ENCODE measurements at regions not wholly inside any gene's neighbourhood (a gene's known extent, or its start where the extent isn't known, plus 50 kb on each side); places are given as distances from the start of the nearest gene placed in this dataset.

- no peak for ATAC-seq (ENCODE audit: low read depth in 2 of 2)
- no peaks in the 10 kb centered on the region for H3K9me3 Mint-ChIP-seq
- no peak overlapping the region for H3K27ac Mint-ChIP-seq
Measured at GRCh38 chr9:75639971-75640610, 250.4 kb upstream of the PCSK5 start.

DNA sequence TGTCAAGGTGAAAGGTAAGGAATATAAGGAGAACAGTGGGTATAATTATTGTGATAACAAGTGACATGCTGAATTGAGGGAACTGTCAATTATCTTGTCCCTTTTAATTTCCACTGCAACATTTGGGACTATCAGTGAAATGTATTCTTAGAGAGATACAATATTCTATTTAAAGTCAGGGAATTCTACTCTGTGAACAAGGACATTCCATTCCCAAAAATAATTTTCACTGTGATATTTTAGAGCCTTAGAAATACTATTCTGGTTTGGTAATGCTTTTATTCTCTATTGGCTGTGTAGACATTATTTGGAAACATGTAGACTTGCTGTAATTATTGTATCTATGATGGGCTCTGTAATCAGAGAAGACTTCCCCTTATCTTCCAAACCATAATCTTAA, 248.0 kb upstream of the PCSK5 start:
- H3K4me3 Mint-ChIP-seq: no peak overlapping the region
- no peaks in the 10 kb centered on the region for H3K4me1 ChIP-seq (ENCODE audit: control insufficient read depth, insufficient read depth, low read length, poor library complexity, severe bottlenecking)
- no peaks in the 10 kb centered on the region for H3K36me3 ChIP-seq (ENCODE audit: control insufficient read depth, insufficient read depth, low read length)
- H3K9me3 Mint-ChIP-seq: no peaks in the 10 kb centered on the region
- ATAC-seq (ENCODE audit: low read depth in 2 of 2): no peak
- no peaks in the 10 kb centered on the region for H3K27me3 Mint-ChIP-seq
- H3K27me3 ChIP-seq (ENCODE audit: control insufficient read depth, insufficient read depth, low read length): no peaks in the 10 kb centered on the region
- DNase-seq: no peak
- H3K9me3 ChIP-seq (ENCODE audit: control insufficient read depth in 2 of 2, low read length in 2 of 2): no peaks in the 10 kb centered on the region
- H3K4me1 Mint-ChIP-seq: no peaks in the 10 kb centered on the region
- H3K27ac ChIP-seq (ENCODE audit: insufficient read depth, low read length, poor library complexity, severe bottlenecking): no peak overlapping the region
- no peak overlapping the region for H3K27ac Mint-ChIP-seq
- no peaks in the 10 kb centered on the region for H3K36me3 Mint-ChIP-seq
- H3K4me3 ChIP-seq (ENCODE audit: low read depth, low read length): no peak overlapping the region

More at GRCh38 chr9:75639971-75640610, 250.4 kb upstream of the PCSK5 start:
- Histone ChIP-seq H3K36me3 (ENCODE audit: control insufficient read depth, insufficient read depth, low read length) (no peaks in the 10 kb centered on the region), H3K4me1 (ENCODE audit: control insufficient read depth, insufficient read depth, low read length, poor library complexity, severe bottlenecking) (no peaks in the 10 kb centered on the region), H3K27me3 (ENCODE audit: control insufficient read depth, insufficient read depth, low read length) (no peaks in the 10 kb centered on the region), H3K27ac (ENCODE audit: insufficient read depth, low read length, poor library complexity, severe bottlenecking) (no peak overlapping the region), H3K9me3 (ENCODE audit: control insufficient read depth in 2 of 2, low read length in 2 of 2) (no peaks in the 10 kb centered on the region), H3K4me3 (ENCODE audit: low read depth, low read length) (no peak overlapping the region)
- Mint-ChIP-seq H3K36me3 (no peaks in the 10 kb centered on the region), H3K4me3 (no peak overlapping the region), H3K27me3 (no peaks in the 10 kb centered on the region), H3K4me1 (no peaks in the 10 kb centered on the region)
- no peak for DNase-seq

DNA sequence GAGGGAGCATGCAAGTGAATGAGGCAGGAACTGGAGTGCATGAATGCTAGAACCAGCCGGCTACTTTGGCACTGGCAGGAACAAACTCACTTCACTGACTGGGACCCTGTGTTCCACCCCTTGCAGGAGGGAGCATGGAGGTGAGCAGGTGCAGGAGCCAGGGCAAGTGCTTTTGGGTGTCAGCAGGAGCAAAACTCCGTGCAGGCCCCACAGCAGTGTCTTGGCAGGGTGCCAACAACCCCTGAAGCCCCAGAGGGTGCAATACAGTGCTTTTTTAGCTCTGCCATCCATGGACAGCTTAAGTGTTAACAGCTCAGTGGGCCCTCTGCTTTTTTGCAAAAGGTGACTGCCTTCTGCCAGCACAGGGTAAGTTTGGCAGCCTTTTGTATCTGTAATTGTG, 245.8 kb upstream of the PCSK5 start:
- ATAC-seq (ENCODE audit: low read depth in 2 of 2): no peak
- no peaks in the 10 kb centered on the region for H3K9me3 ChIP-seq (ENCODE audit: control insufficient read depth in 2 of 2, low read length in 2 of 2)
- Mint-ChIP-seq H3K36me3 (no peaks in the 10 kb centered on the region), H3K4me3 (no peak overlapping the region), H3K27ac (no peak overlapping the region), H3K27me3 (no peaks in the 10 kb centered on the region), H3K4me1 (no peaks in the 10 kb centered on the region), H3K9me3 (peaks cover 0 to 3% (median 0%) of the 10 kb centered on the region in 7 donors)
- H3K27me3 ChIP-seq (ENCODE audit: control insufficient read depth, insufficient read depth, low read length): no peaks in the 10 kb centered on the region
- H3K4me1 ChIP-seq (ENCODE audit: control insufficient read depth, insufficient read depth, low read length, poor library complexity, severe bottlenecking): no peaks in the 10 kb centered on the region
- DNase-seq: no peak
- no peak overlapping the region for H3K4me3 ChIP-seq (ENCODE audit: low read depth, low read length)
- no peaks in the 10 kb centered on the region for H3K36me3 ChIP-seq (ENCODE audit: control insufficient read depth, insufficient read depth, low read length)
- no peak overlapping the region for H3K27ac ChIP-seq (ENCODE audit: insufficient read depth, low read length, poor library complexity, severe bottlenecking)

DNA sequence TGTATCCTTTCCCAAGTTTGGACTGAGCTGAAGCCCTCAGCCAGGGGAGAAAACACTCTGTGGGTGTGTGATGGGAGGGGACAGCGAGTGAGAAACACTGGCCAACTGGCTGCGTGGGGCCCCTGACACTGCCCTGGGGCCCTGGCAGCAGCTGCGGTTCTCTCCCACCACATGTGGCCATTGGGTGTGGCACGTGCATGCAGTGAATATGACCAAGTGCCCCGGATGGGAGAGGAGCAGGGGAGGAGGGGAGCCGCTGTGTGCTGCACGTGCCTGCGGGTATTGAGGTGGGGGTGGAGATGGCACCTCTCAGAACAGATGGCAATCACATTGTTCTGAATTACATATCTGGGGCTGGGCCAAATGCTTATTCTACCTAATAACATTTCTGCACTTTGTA, 242.4 kb upstream of the PCSK5 start:
- Histone ChIP-seq H3K27me3 (ENCODE audit: control insufficient read depth, insufficient read depth, low read length) (no peaks in the 10 kb centered on the region), H3K36me3 (ENCODE audit: control insufficient read depth, insufficient read depth, low read length) (no peaks in the 10 kb centered on the region), H3K4me1 (ENCODE audit: control insufficient read depth, insufficient read depth, low read length, poor library complexity, severe bottlenecking) (no peaks in the 10 kb centered on the region), H3K4me3 (ENCODE audit: low read depth, low read length) (no peak overlapping the region), H3K27ac (ENCODE audit: insufficient read depth, low read length, poor library complexity, severe bottlenecking) (no peak overlapping the region), H3K9me3 (ENCODE audit: control insufficient read depth in 2 of 2, low read length in 2 of 2) (no peaks in the 10 kb centered on the region)
- ATAC-seq (ENCODE audit: low read depth in 2 of 2): no peak
- Mint-ChIP-seq H3K4me3 (no peak overlapping the region), H3K27ac (no peak overlapping the region), H3K36me3 (no peaks in the 10 kb centered on the region), H3K27me3 (no peaks in the 10 kb centered on the region), H3K9me3 (peaks cover 0 to 4% (median 0%) of the 10 kb centered on the region in 7 donors), H3K4me1 (no peaks in the 10 kb centered on the region)
- no peak for DNase-seq

DNA sequence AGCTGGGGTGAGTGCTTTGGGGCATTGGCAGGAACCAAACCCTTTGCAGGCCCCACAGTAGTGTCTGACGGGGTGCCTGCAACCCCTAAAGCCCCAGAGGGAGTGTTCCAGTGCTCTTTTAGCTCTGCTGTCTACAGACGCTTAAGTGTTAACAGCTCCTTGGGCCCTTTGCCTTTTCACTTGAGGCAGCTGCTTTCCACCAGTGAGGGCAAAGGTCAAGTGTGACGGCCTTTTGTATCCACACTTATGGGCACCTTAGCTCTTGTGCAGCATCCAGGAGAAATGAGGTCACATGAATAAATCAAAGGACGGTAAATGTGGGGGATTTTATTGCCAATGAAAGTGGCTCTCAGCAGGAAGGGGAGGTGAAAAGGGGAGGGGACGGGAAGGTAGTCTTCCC, 241.4 kb upstream of the PCSK5 start:
- Mint-ChIP-seq H3K9me3 (peaks cover 0 to 4% (median 0%) of the 10 kb centered on the region in 7 donors), H3K36me3 (no peaks in the 10 kb centered on the region), H3K4me1 (no peaks in the 10 kb centered on the region), H3K27me3 (no peaks in the 10 kb centered on the region), H3K4me3 (no peak overlapping the region), H3K27ac (no peak overlapping the region)
- no peak overlapping the region for H3K4me3 ChIP-seq (ENCODE audit: low read depth, low read length)
- no peak overlapping the region for H3K27ac ChIP-seq (ENCODE audit: insufficient read depth, low read length, poor library complexity, severe bottlenecking)
- no peaks in the 10 kb centered on the region for H3K4me1 ChIP-seq (ENCODE audit: control insufficient read depth, insufficient read depth, low read length, poor library complexity, severe bottlenecking)
- ATAC-seq (ENCODE audit: low read depth in 2 of 2) (no peak), DNase-seq (no peak)
- H3K27me3 ChIP-seq (ENCODE audit: control insufficient read depth, insufficient read depth, low read length): no peaks in the 10 kb centered on the region
- H3K9me3 ChIP-seq (ENCODE audit: control insufficient read depth in 2 of 2, low read length in 2 of 2): no peaks in the 10 kb centered on the region
- H3K36me3 ChIP-seq (ENCODE audit: control insufficient read depth, insufficient read depth, low read length): no peaks in the 10 kb centered on the region

- Histone ChIP-seq H3K4me3 (ENCODE audit: low read depth, low read length) (no peak overlapping the region), H3K9me3 (ENCODE audit: control insufficient read depth in 2 of 2, low read length in 2 of 2) (no peaks in the 10 kb centered on the region), H3K4me1 (ENCODE audit: control insufficient read depth, insufficient read depth, low read length, poor library complexity, severe bottlenecking) (no peaks in the 10 kb centered on the region), H3K27ac (ENCODE audit: insufficient read depth, low read length, poor library complexity, severe bottlenecking) (no peak overlapping the region), H3K36me3 (ENCODE audit: control insufficient read depth, insufficient read depth, low read length) (no peaks in the 10 kb centered on the region), H3K27me3 (ENCODE audit: control insufficient read depth, insufficient read depth, low read length) (no peaks in the 10 kb centered on the region)
- DNase-seq (no peak), ATAC-seq (ENCODE audit: low read depth in 2 of 2) (no peak)
- no peaks in the 10 kb centered on the region for H3K36me3 Mint-ChIP-seq
- peaks cover 0 to 4% (median 0%) of the 10 kb centered on the region in 7 donors for H3K9me3 Mint-ChIP-seq
- H3K27me3 Mint-ChIP-seq: no peaks in the 10 kb centered on the region
- no peak overlapping the region for H3K27ac Mint-ChIP-seq
- H3K4me1 Mint-ChIP-seq: no peaks in the 10 kb centered on the region
- H3K4me3 Mint-ChIP-seq: no peak overlapping the region
Measured at GRCh38 chr9:75651709-75652108, 238.8 kb upstream of the PCSK5 start.

GRCh38 chr9:75653335-75653734, 237.1 kb upstream of the PCSK5 start:
- Mint-ChIP-seq H3K27me3 (no peaks in the 10 kb centered on the region), H3K9me3 (peaks cover 0 to 4% (median 0%) of the 10 kb centered on the region in 7 donors), H3K36me3 (no peaks in the 10 kb centered on the region), H3K27ac (no peak overlapping the region), H3K4me3 (no peak overlapping the region), H3K4me1 (no peaks in the 10 kb centered on the region)
- Histone ChIP-seq H3K9me3 (ENCODE audit: control insufficient read depth in 2 of 2, low read length in 2 of 2) (no peaks in the 10 kb centered on the region), H3K4me3 (ENCODE audit: low read depth, low read length) (no peak overlapping the region), H3K27ac (ENCODE audit: insufficient read depth, low read length, poor library complexity, severe bottlenecking) (no peak overlapping the region), H3K4me1 (ENCODE audit: control insufficient read depth, insufficient read depth, low read length, poor library complexity, severe bottlenecking) (no peaks in the 10 kb centered on the region), H3K27me3 (ENCODE audit: control insufficient read depth, insufficient read depth, low read length) (no peaks in the 10 kb centered on the region), H3K36me3 (ENCODE audit: control insufficient read depth, insufficient read depth, low read length) (no peaks in the 10 kb centered on the region)
- no peak for ATAC-seq (ENCODE audit: low read depth in 2 of 2)
- no peak for DNase-seq

GRCh38 chr9:75653750-75654149, 236.7 kb upstream of the PCSK5 start:
- H3K4me3 ChIP-seq (ENCODE audit: low read depth, low read length): no peak overlapping the region
- H3K4me1 ChIP-seq (ENCODE audit: control insufficient read depth, insufficient read depth, low read length, poor library complexity, severe bottlenecking): no peaks in the 10 kb centered on the region
- Mint-ChIP-seq H3K36me3 (no peaks in the 10 kb centered on the region), H3K4me1 (no peaks in the 10 kb centered on the region), H3K27me3 (no peaks in the 10 kb centered on the region), H3K9me3 (peaks cover 0 to 4% (median 0%) of the 10 kb centered on the region in 7 donors), H3K27ac (no peak overlapping the region), H3K4me3 (no peak overlapping the region)
- no peak overlapping the region for H3K27ac ChIP-seq (ENCODE audit: insufficient read depth, low read length, poor library complexity, severe bottlenecking)
- ATAC-seq (ENCODE audit: low read depth in 2 of 2) (no peak), DNase-seq (no peak)
- no peaks in the 10 kb centered on the region for H3K36me3 ChIP-seq (ENCODE audit: control insufficient read depth, insufficient read depth, low read length)
- no peaks in the 10 kb centered on the region for H3K27me3 ChIP-seq (ENCODE audit: control insufficient read depth, insufficient read depth, low read length)
- no peaks in the 10 kb centered on the region for H3K9me3 ChIP-seq (ENCODE audit: control insufficient read depth in 2 of 2, low read length in 2 of 2)

Measured in CD4-positive, CD25-positive, alpha-beta regulatory T cell (primary cell).